HL-60 (cell line): ENCODE measurements at regions not wholly inside any gene's neighbourhood (a gene's known extent, or its start where the extent isn't known, plus 50 kb on each side); places are given as distances from the start of the nearest gene placed in this dataset.

Source experiments
- DNase-seq, 2 experiments: peaks; one replicate each; pipeline ENCODE4 v3.0.0-alpha.2; 2010 to 2020; ENCODE audit warnings: low read depth in 1 of 2, low spot score in 1 of 2
- H3K27ac ChIP-seq: fragments of 250-450 bp; sonication (Bioruptor Pico); replicated peaks from 2 replicates; pipeline ENCODE4 v1.5.1; 2020; ENCODE audit warnings: mild to moderate bottlenecking, moderate library complexity
- H3K27me3 ChIP-seq: fragments of 250-450 bp; sonication (Bioruptor Pico); 2 replicates; pipeline ENCODE4 v1.5.1; 2021; ENCODE audit warnings: mild to moderate bottlenecking, moderate library complexity; ENCODE audit not compliant: insufficient read depth, poor library complexity, severe bottlenecking
- H3K4me3 ChIP-seq: replicated peaks from 2 replicates; pipeline ENCODE4 v1.5.1; 2011; ENCODE audit warnings: mild to moderate bottlenecking, control low read depth, low read length; ENCODE audit not compliant: insufficient read depth
- GABPA ChIP-seq: IDR thresholded peaks from 2 replicates; pipeline ENCODE4 v1.6.1; 2012; ENCODE audit warnings: low read depth
- POLR2AphosphoS5 ChIP-seq: IDR thresholded peaks from 2 replicates; pipeline ENCODE4 v1.6.1; 2012; ENCODE audit warnings: low read depth
- SPI1 ChIP-seq: IDR thresholded peaks from 2 replicates; pipeline ENCODE4 v1.6.1; 2012; ENCODE audit warnings: low read depth, mild to moderate bottlenecking, borderline replicate concordance
- TF ChIP-seq, protein P1 (sequence below): IDR thresholded peaks from 2 replicates; pipeline ENCODE4 v1.6.1; 2012; ENCODE audit warnings: low read depth; ENCODE audit not compliant: insufficient replicate concordance
- TF ChIP-seq, protein P2 (sequence below): IDR thresholded peaks from one replicate; pipeline ENCODE4 v1.5.1; 2011; ENCODE audit warnings: low read length, control low read depth, inconsistent platforms; ENCODE audit not compliant: insufficient read depth

DNA sequence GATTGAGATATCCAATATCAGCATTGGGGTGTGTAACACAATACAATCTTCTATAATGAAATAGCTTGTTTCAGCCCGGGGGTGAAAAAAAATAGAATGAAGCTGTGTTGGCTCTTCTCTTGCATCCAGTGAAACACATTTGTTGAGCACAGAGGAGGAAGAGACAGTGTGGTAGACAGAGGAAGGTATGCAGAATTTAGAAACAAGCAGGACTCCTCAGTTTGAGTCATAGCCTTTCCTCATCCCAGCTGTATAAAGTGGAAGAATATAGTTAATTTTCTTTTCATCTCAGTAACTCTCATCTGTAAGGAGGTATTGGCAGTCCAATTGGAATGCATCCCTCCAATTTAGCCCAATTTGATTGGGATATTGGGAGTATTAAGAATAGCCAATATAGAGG, 302.2 kb upstream of the VLDLR start:
- Histone ChIP-seq H3K27ac (no peak overlapping the region), H3K27me3 (no peaks in the 10 kb centered on the region), H3K4me3 (no peak overlapping the region)
- TF ChIP-seq SPI1: no peak
- TF ChIP-seq GABPA: no peak
- TF ChIP-seq, protein P1, sequence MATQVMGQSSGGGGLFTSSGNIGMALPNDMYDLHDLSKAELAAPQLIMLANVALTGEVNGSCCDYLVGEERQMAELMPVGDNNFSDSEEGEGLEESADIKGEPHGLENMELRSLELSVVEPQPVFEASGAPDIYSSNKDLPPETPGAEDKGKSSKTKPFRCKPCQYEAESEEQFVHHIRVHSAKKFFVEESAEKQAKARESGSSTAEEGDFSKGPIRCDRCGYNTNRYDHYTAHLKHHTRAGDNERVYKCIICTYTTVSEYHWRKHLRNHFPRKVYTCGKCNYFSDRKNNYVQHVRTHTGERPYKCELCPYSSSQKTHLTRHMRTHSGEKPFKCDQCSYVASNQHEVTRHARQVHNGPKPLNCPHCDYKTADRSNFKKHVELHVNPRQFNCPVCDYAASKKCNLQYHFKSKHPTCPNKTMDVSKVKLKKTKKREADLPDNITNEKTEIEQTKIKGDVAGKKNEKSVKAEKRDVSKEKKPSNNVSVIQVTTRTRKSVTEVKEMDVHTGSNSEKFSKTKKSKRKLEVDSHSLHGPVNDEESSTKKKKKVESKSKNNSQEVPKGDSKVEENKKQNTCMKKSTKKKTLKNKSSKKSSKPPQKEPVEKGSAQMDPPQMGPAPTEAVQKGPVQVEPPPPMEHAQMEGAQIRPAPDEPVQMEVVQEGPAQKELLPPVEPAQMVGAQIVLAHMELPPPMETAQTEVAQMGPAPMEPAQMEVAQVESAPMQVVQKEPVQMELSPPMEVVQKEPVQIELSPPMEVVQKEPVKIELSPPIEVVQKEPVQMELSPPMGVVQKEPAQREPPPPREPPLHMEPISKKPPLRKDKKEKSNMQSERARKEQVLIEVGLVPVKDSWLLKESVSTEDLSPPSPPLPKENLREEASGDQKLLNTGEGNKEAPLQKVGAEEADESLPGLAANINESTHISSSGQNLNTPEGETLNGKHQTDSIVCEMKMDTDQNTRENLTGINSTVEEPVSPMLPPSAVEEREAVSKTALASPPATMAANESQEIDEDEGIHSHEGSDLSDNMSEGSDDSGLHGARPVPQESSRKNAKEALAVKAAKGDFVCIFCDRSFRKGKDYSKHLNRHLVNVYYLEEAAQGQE: no peak
- TF ChIP-seq POLR2AphosphoS5: no peak
- TF ChIP-seq, protein P2, sequence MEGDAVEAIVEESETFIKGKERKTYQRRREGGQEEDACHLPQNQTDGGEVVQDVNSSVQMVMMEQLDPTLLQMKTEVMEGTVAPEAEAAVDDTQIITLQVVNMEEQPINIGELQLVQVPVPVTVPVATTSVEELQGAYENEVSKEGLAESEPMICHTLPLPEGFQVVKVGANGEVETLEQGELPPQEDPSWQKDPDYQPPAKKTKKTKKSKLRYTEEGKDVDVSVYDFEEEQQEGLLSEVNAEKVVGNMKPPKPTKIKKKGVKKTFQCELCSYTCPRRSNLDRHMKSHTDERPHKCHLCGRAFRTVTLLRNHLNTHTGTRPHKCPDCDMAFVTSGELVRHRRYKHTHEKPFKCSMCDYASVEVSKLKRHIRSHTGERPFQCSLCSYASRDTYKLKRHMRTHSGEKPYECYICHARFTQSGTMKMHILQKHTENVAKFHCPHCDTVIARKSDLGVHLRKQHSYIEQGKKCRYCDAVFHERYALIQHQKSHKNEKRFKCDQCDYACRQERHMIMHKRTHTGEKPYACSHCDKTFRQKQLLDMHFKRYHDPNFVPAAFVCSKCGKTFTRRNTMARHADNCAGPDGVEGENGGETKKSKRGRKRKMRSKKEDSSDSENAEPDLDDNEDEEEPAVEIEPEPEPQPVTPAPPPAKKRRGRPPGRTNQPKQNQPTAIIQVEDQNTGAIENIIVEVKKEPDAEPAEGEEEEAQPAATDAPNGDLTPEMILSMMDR: no peak
- no peak for DNase-seq

DNA sequence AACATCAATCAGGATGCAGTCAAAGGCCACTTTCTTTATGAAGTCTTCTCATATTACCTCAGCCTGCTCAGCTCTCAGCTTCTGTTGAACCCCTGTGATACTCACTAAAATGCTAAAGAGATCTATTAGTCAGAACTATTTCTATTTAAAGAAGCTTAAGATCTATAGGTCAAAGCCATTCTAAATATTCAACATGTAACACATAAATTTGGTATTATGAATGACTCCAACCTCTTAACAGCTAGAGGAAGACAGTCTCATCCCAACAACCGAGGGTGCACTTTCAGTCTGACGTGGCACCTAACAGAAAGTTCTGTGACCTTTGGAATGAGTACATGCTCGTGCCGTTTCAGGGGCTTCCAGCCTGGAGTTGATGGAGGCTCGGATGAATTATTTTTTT, 301.5 kb upstream of the VLDLR start:
- TF ChIP-seq SPI1: no peak
- TF ChIP-seq POLR2AphosphoS5: no peak
- TF ChIP-seq, protein P1: no peak
- TF ChIP-seq GABPA: no peak
- TF ChIP-seq, protein P2: no peak
- DNase-seq: no peak

DNA sequence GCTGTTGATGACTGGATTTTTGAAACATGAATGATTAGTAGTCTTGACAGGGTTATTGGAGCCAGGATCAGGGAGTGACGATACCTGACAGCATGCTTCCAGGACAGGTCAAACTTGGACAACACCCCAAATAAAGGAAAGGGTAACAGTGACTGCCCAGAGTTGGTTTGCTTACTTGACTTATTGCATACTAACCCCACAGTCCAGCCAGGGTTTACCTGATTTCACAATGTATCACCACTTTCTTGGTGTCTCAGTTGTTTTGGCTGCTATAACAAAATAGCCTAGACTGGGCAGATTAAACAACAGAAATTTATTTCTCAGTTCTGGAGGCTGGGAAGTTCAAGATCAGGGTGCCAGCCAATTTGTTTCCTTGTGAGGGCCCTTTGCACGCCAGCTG, 301.0 kb upstream of the VLDLR start:
- DNase-seq: no peak
- TF ChIP-seq POLR2AphosphoS5 (no peak), SPI1 (no peak), GABPA (no peak)
- TF ChIP-seq, protein P1: no peak
- TF ChIP-seq, protein P2: no peak
- no peak overlapping the region for H3K27ac ChIP-seq
- no peak overlapping the region for H3K4me3 ChIP-seq
- no peaks in the 10 kb centered on the region for H3K27me3 ChIP-seq

More for the DNA sequence above, 301.5 kb upstream of the VLDLR start:
- Histone ChIP-seq H3K4me3 (no peak overlapping the region), H3K27ac (no peak overlapping the region), H3K27me3 (no peaks in the 10 kb centered on the region)
